Nephron (organoid): ENCODE measurements at regions not wholly inside any gene's neighbourhood (a gene's known extent, or its start where the extent isn't known, plus 50 kb on each side); places are given as distances from the start of the nearest gene placed in this dataset.
A peak's percentile ranks its signal among the peaks of the same experiment; 100 is the strongest.

Experiments used
- H3K27ac Mint-ChIP-seq, 3 experiments: 2 replicates each; pipeline ENCODE4 v1.8.0; 2020; ENCODE audit warnings: mixed read lengths in 3 of 3, mild to moderate bottlenecking in 2 of 3, moderate library complexity in 1 of 3
- H3K27me3 Mint-ChIP-seq: 2 replicates; pipeline ENCODE4 v1.8.0; 2021; ENCODE audit warnings: low read depth, mild to moderate bottlenecking, moderate library complexity, mixed read lengths
- H3K36me3 Mint-ChIP-seq: 2 replicates; pipeline ENCODE4 v1.8.0; 2020; ENCODE audit warnings: low read depth, mixed read lengths
- H3K4me1 Mint-ChIP-seq: 2 replicates; pipeline ENCODE4 v1.8.0; 2020; ENCODE audit warnings: mixed read lengths
- H3K4me3 Mint-ChIP-seq, 3 experiments: 2 replicates each; pipeline ENCODE4 v1.8.0; 2020; ENCODE audit warnings: mild to moderate bottlenecking in 3 of 3, mixed read lengths in 3 of 3, moderate library complexity in 2 of 3
- H3K9me3 Mint-ChIP-seq: 2 replicates; pipeline ENCODE4 v1.8.0; 2020; ENCODE audit warnings: mixed read lengths
- CTCF ChIP-seq, 3 experiments: fragments of 200-600 bp; sonication (generic); IDR thresholded peaks; one replicate each; pipeline ENCODE4 v1.5.0; 2021; ENCODE audit warnings: antibody characterized with exemption in 3 of 3; ENCODE audit not compliant: unreplicated experiment in 3 of 3

GRCh38 chr5:74251141-74252035 lies 389.1 kb downstream of the ENC1 start:
- no peaks in the 10 kb centered on the region for H3K36me3 Mint-ChIP-seq
- H3K27me3 Mint-ChIP-seq = no peaks in the 10 kb centered on the region

GRCh38 chr5:74250304-74251102 lies 390.0 kb downstream of the ENC1 start:
- Mint-ChIP-seq H3K9me3 (no peaks in the 10 kb centered on the region), H3K27me3 (no peaks in the 10 kb centered on the region), H3K4me3 (no peak overlapping the region), H3K36me3 (no peaks in the 10 kb centered on the region), H3K4me1 (peaks cover 43% of the 10 kb centered on the region), H3K27ac (peak overlapping the region; percentile 88 to 93 (median 91))
- TF ChIP-seq CTCF (IDR thresholded peaks at IDR 0.05; ENCODE audit: unreplicated experiment in 3 of 3) = no peak

More at GRCh38 chr5:74251141-74252035, 389.1 kb downstream of the ENC1 start:
- H3K4me1 Mint-ChIP-seq = peaks cover 47% of the 10 kb centered on the region
- no peak overlapping the region for H3K4me3 Mint-ChIP-seq
- TF ChIP-seq CTCF (IDR thresholded peaks at IDR 0.05; ENCODE audit: unreplicated experiment in 3 of 3) = no peak
- H3K27ac Mint-ChIP-seq = peak overlapping the region; percentile 88 to 93 (median 91)
- no peaks in the 10 kb centered on the region for H3K9me3 Mint-ChIP-seq

- Mint-ChIP-seq H3K4me1 (peaks cover 35% of the 10 kb centered on the region), H3K36me3 (no peaks in the 10 kb centered on the region), H3K27me3 (no peaks in the 10 kb centered on the region), H3K9me3 (no peaks in the 10 kb centered on the region), H3K4me3 (no peak overlapping the region), H3K27ac (peak overlapping the region; percentile 5 to 49 (median 31))
- no peak for TF ChIP-seq CTCF (IDR thresholded peaks at IDR 0.05; ENCODE audit: unreplicated experiment in 3 of 3)
Measured at GRCh38 chr5:74248576-74248975, 392.0 kb downstream of the ENC1 start.

DNA sequence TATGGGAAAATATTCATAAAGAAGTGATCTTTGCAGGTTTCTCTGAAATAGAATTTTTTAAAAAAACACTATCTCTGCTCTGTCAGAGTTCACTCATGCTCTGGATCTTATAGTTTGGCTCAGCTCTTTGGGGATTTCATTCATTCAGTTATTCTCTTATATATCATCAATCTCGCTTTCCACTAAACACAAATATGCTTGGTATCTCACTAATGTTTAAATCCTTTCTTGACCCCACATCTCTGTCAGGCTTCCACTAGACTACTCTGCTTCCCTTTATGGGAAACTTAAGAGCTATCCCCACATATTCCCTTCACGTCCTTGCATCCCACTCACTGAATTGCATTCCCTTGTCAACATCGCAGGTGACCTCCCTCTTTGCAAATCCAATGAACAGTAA lies 396.1 kb downstream of the ENC1 start:
- H3K4me3 Mint-ChIP-seq = no peak overlapping the region
- H3K36me3 Mint-ChIP-seq = no peaks in the 10 kb centered on the region
- no peaks in the 10 kb centered on the region for H3K9me3 Mint-ChIP-seq
- H3K27me3 Mint-ChIP-seq = no peaks in the 10 kb centered on the region
- peaks cover 21% of the 10 kb centered on the region for H3K4me1 Mint-ChIP-seq
- no peak for TF ChIP-seq CTCF (IDR thresholded peaks at IDR 0.05; ENCODE audit: unreplicated experiment in 3 of 3)
- H3K27ac Mint-ChIP-seq = no peak overlapping the region

GRCh38 chr5:74243634-74244033 lies 396.9 kb downstream of the ENC1 start:
- Mint-ChIP-seq H3K9me3 (no peaks in the 10 kb centered on the region), H3K36me3 (no peaks in the 10 kb centered on the region), H3K27me3 (no peaks in the 10 kb centered on the region), H3K4me3 (peak overlapping the region in 1 of 3 experiments; percentile 9), H3K4me1 (peaks cover 21% of the 10 kb centered on the region), H3K27ac (peak overlapping the region; percentile 82 to 92 (median 89))
- TF ChIP-seq CTCF (IDR thresholded peaks at IDR 0.05; ENCODE audit: unreplicated experiment in 3 of 3) = no peak
